ENCODE measurements at regions not wholly inside any gene's neighbourhood (a gene's known extent, or its start where the extent isn't known, plus 50 kb on each side); places are given as distances from the start of the nearest gene placed in this dataset.

- Histone ChIP-seq H3K9me3 (ENCODE audit: control insufficient read depth, insufficient read depth, low read length) (no peaks in the 10 kb centered on the region), H3K4me3 (ENCODE audit: low read depth, low read length) (no peak overlapping the region), H3K27me3 (ENCODE audit: control insufficient read depth, insufficient read depth, low read length) (no peaks in the 10 kb centered on the region), H3K36me3 (ENCODE audit: control insufficient read depth, insufficient read depth, low read length) (no peaks in the 10 kb centered on the region), H3K4me1 (ENCODE audit: control insufficient read depth, insufficient read depth, low read length) (no peaks in the 10 kb centered on the region), H3K27ac (ENCODE audit: low read depth, low read length) (no peak overlapping the region), H3K9ac (ENCODE audit: low read depth, low read length) (no peak overlapping the region)
These were observed 228.2 kb downstream of the TBL1XR1 start for GRCh38 chr3:176969066-176969465.

GRCh38 chr3:176968631-176969030 is 228.7 kb downstream of the TBL1XR1 start:
- Histone ChIP-seq H3K27ac (ENCODE audit: low read depth, low read length) (no peak overlapping the region), H3K36me3 (ENCODE audit: control insufficient read depth, insufficient read depth, low read length) (no peaks in the 10 kb centered on the region), H3K27me3 (ENCODE audit: control insufficient read depth, insufficient read depth, low read length) (no peaks in the 10 kb centered on the region), H3K4me3 (ENCODE audit: low read depth, low read length) (no peak overlapping the region), H3K4me1 (ENCODE audit: control insufficient read depth, insufficient read depth, low read length) (no peaks in the 10 kb centered on the region), H3K9ac (ENCODE audit: low read depth, low read length) (no peak overlapping the region), H3K9me3 (ENCODE audit: control insufficient read depth, insufficient read depth, low read length) (no peaks in the 10 kb centered on the region)

- Histone ChIP-seq H3K27me3 (ENCODE audit: control insufficient read depth, insufficient read depth, low read length) (no peaks in the 10 kb centered on the region), H3K27ac (ENCODE audit: low read depth, low read length) (no peak overlapping the region), H3K9ac (ENCODE audit: low read depth, low read length) (no peak overlapping the region), H3K36me3 (ENCODE audit: control insufficient read depth, insufficient read depth, low read length) (no peaks in the 10 kb centered on the region), H3K9me3 (ENCODE audit: control insufficient read depth, insufficient read depth, low read length) (no peaks in the 10 kb centered on the region), H3K4me3 (ENCODE audit: low read depth, low read length) (no peak overlapping the region), H3K4me1 (ENCODE audit: control insufficient read depth, insufficient read depth, low read length) (no peaks in the 10 kb centered on the region)
These were observed 229.8 kb downstream of the TBL1XR1 start for GRCh38 chr3:176967522-176967921.

GRCh38 chr3:176964661-176965060 is 232.6 kb downstream of the TBL1XR1 start:
- no peaks in the 10 kb centered on the region for H3K9me3 ChIP-seq (ENCODE audit: control insufficient read depth, insufficient read depth, low read length)
- H3K27me3 ChIP-seq (ENCODE audit: control insufficient read depth, insufficient read depth, low read length), result no peaks in the 10 kb centered on the region
- no peak overlapping the region for H3K9ac ChIP-seq (ENCODE audit: low read depth, low read length)
- no peaks in the 10 kb centered on the region for H3K36me3 ChIP-seq (ENCODE audit: control insufficient read depth, insufficient read depth, low read length)
- no peak overlapping the region for H3K27ac ChIP-seq (ENCODE audit: low read depth, low read length)
- no peaks in the 10 kb centered on the region for H3K4me1 ChIP-seq (ENCODE audit: control insufficient read depth, insufficient read depth, low read length)
- no peak overlapping the region for H3K4me3 ChIP-seq (ENCODE audit: low read depth, low read length)

GRCh38 chr3:176961916-176962315 is 235.4 kb downstream of the TBL1XR1 start:
- Histone ChIP-seq H3K27me3 (ENCODE audit: control insufficient read depth, insufficient read depth, low read length) (no peaks in the 10 kb centered on the region), H3K9ac (ENCODE audit: low read depth, low read length) (no peak overlapping the region), H3K4me3 (ENCODE audit: low read depth, low read length) (no peak overlapping the region), H3K36me3 (ENCODE audit: control insufficient read depth, insufficient read depth, low read length) (no peaks in the 10 kb centered on the region), H3K4me1 (ENCODE audit: control insufficient read depth, insufficient read depth, low read length) (no peaks in the 10 kb centered on the region), H3K27ac (ENCODE audit: low read depth, low read length) (no peak overlapping the region), H3K9me3 (ENCODE audit: control insufficient read depth, insufficient read depth, low read length) (no peaks in the 10 kb centered on the region)

GRCh38 chr3:176959867-176960266 is 237.4 kb downstream of the TBL1XR1 start:
- Histone ChIP-seq H3K4me1 (ENCODE audit: control insufficient read depth, insufficient read depth, low read length) (no peaks in the 10 kb centered on the region), H3K9ac (ENCODE audit: low read depth, low read length) (no peak overlapping the region), H3K4me3 (ENCODE audit: low read depth, low read length) (no peak overlapping the region), H3K27me3 (ENCODE audit: control insufficient read depth, insufficient read depth, low read length) (no peaks in the 10 kb centered on the region), H3K36me3 (ENCODE audit: control insufficient read depth, insufficient read depth, low read length) (no peaks in the 10 kb centered on the region), H3K27ac (ENCODE audit: low read depth, low read length) (no peak overlapping the region), H3K9me3 (ENCODE audit: control insufficient read depth, insufficient read depth, low read length) (no peaks in the 10 kb centered on the region)

GRCh38 chr3:176958560-176958959 is 238.7 kb downstream of the TBL1XR1 start:
- Histone ChIP-seq H3K9ac (ENCODE audit: low read depth, low read length) (no peak overlapping the region), H3K9me3 (ENCODE audit: control insufficient read depth, insufficient read depth, low read length) (no peaks in the 10 kb centered on the region), H3K4me3 (ENCODE audit: low read depth, low read length) (no peak overlapping the region), H3K27me3 (ENCODE audit: control insufficient read depth, insufficient read depth, low read length) (no peaks in the 10 kb centered on the region), H3K36me3 (ENCODE audit: control insufficient read depth, insufficient read depth, low read length) (no peaks in the 10 kb centered on the region), H3K4me1 (ENCODE audit: control insufficient read depth, insufficient read depth, low read length) (no peaks in the 10 kb centered on the region), H3K27ac (ENCODE audit: low read depth, low read length) (no peak overlapping the region)

GRCh38 chr3:176954517-176954916 is 242.8 kb downstream of the TBL1XR1 start:
- no peaks in the 10 kb centered on the region for H3K9me3 ChIP-seq (ENCODE audit: control insufficient read depth, insufficient read depth, low read length)
- no peaks in the 10 kb centered on the region for H3K36me3 ChIP-seq (ENCODE audit: control insufficient read depth, insufficient read depth, low read length)
- H3K27me3 ChIP-seq (ENCODE audit: control insufficient read depth, insufficient read depth, low read length), result no peaks in the 10 kb centered on the region
- H3K27ac ChIP-seq (ENCODE audit: low read depth, low read length), result no peak overlapping the region
- H3K4me1 ChIP-seq (ENCODE audit: control insufficient read depth, insufficient read depth, low read length), result no peaks in the 10 kb centered on the region
- H3K4me3 ChIP-seq (ENCODE audit: low read depth, low read length), result no peak overlapping the region
- no peak overlapping the region for H3K9ac ChIP-seq (ENCODE audit: low read depth, low read length)

GRCh38 chr3:176953106-176954060 is 243.9 kb downstream of the TBL1XR1 start:
- Histone ChIP-seq H3K9ac (ENCODE audit: low read depth, low read length) (no peak overlapping the region), H3K27me3 (ENCODE audit: control insufficient read depth, insufficient read depth, low read length) (no peaks in the 10 kb centered on the region), H3K4me1 (ENCODE audit: control insufficient read depth, insufficient read depth, low read length) (no peaks in the 10 kb centered on the region), H3K27ac (ENCODE audit: low read depth, low read length) (no peak overlapping the region), H3K36me3 (ENCODE audit: control insufficient read depth, insufficient read depth, low read length) (no peaks in the 10 kb centered on the region), H3K4me3 (ENCODE audit: low read depth, low read length) (no peak overlapping the region), H3K9me3 (ENCODE audit: control insufficient read depth, insufficient read depth, low read length) (no peaks in the 10 kb centered on the region)

GRCh38 chr3:176951586-176952292 is 245.5 kb downstream of the TBL1XR1 start:
- H3K36me3 ChIP-seq (ENCODE audit: control insufficient read depth, insufficient read depth, low read length), result no peaks in the 10 kb centered on the region

GRCh38 chr3:176951144-176951543 is 246.1 kb downstream of the TBL1XR1 start:
- H3K9me3 ChIP-seq (ENCODE audit: control insufficient read depth, insufficient read depth, low read length), result no peaks in the 10 kb centered on the region
- no peaks in the 10 kb centered on the region for H3K36me3 ChIP-seq (ENCODE audit: control insufficient read depth, insufficient read depth, low read length)
- H3K4me1 ChIP-seq (ENCODE audit: control insufficient read depth, insufficient read depth, low read length), result 0 out of 2 replicates have a peak, but pooled peaks cover 5% of the 10 kb centered on the region
- H3K9ac ChIP-seq (ENCODE audit: low read depth, low read length), result no peak overlapping the region
- H3K4me3 ChIP-seq (ENCODE audit: low read depth, low read length), result no peak overlapping the region
- H3K27ac ChIP-seq (ENCODE audit: low read depth, low read length), result no peak overlapping the region
- no peaks in the 10 kb centered on the region for H3K27me3 ChIP-seq (ENCODE audit: control insufficient read depth, insufficient read depth, low read length)

More at GRCh38 chr3:176951586-176952292, 245.5 kb downstream of the TBL1XR1 start:
- H3K9me3 ChIP-seq (ENCODE audit: control insufficient read depth, insufficient read depth, low read length), result no peaks in the 10 kb centered on the region
- H3K4me1 ChIP-seq (ENCODE audit: control insufficient read depth, insufficient read depth, low read length), result 0 out of 2 replicates have a peak, but pooled peaks cover 1% of the 10 kb centered on the region
- H3K27ac ChIP-seq (ENCODE audit: low read depth, low read length), result no peak overlapping the region
- H3K27me3 ChIP-seq (ENCODE audit: control insufficient read depth, insufficient read depth, low read length), result no peaks in the 10 kb centered on the region
- no peak overlapping the region for H3K4me3 ChIP-seq (ENCODE audit: low read depth, low read length)
- H3K9ac ChIP-seq (ENCODE audit: low read depth, low read length), result no peak overlapping the region

All from HUES48 (cell line).